ENCODE measurements at regions not wholly inside any gene's neighbourhood (a gene's known extent, or its start where the extent isn't known, plus 50 kb on each side); places are given as distances from the start of the nearest gene placed in this dataset.

- no peak for TF ChIP-seq CTCF (conservative IDR thresholded peaks at IDR 0.05; ENCODE audit: low read depth, low read length)
- TF ChIP-seq NFE2L2 (IDR thresholded peaks at IDR 0.05; ENCODE audit: low read depth, low read length), result no peak
- no peak for TF ChIP-seq POLR2A (IDR thresholded peaks at IDR 0.05; ENCODE audit: low read depth, low read length)
- no peak for TF ChIP-seq RFX5 (IDR thresholded peaks at IDR 0.05; ENCODE audit: low read depth, low read length)
- no peak for TF ChIP-seq MAFK (IDR thresholded peaks at IDR 0.05; ENCODE audit: low read depth, low read length)
- TF ChIP-seq MXI1 (IDR thresholded peaks at IDR 0.05; ENCODE audit: borderline replicate concordance, low read depth, low read length), result no peak
- no peak for TF ChIP-seq MAZ (IDR thresholded peaks at IDR 0.05; ENCODE audit: borderline replicate concordance, low read depth, low read length)
Observed at GRCh38 chr11:69562302-69562701, 78.7 kb upstream of the CCND1 start.

Measured in IMR-90 (cell line).